ENCODE measurements at regions not wholly inside any gene's neighbourhood (a gene's known extent, or its start where the extent isn't known, plus 50 kb on each side); places are given as distances from the start of the nearest gene placed in this dataset.
A peak's percentile ranks its signal among the peaks of the same experiment; 100 is the strongest.

- DNase-seq = no peak
- Histone ChIP-seq H4K5ac (ENCODE audit: insufficient read length, low read depth, low read length) (no peak overlapping the region), H4K91ac (ENCODE audit: insufficient read length, low read depth, low read length) (no peak overlapping the region), H3K14ac (ENCODE audit: insufficient read depth, low read length) (no peak overlapping the region), H3K23me2 (ENCODE audit: insufficient read length, low read depth, low read length, poor library complexity, severe bottlenecking) (no peaks in the 10 kb centered on the region), H3K4ac (ENCODE audit: low read depth, low read length) (no peak overlapping the region), H3K79me2 (ENCODE audit: insufficient read depth, low read length) (no peaks in the 10 kb centered on the region), H3K9me3 (ENCODE audit: control insufficient read depth, low read depth, low read length) (no peaks in the 10 kb centered on the region), H4K8ac (replicated peaks; ENCODE audit: insufficient read length, low read depth, low read length) (no peak overlapping the region), H3K4me2 (ENCODE audit: insufficient read depth, insufficient read length, low read length) (no peak overlapping the region), H2BK15ac (ENCODE audit: low read depth, low read length) (no peak overlapping the region), H2BK5ac (ENCODE audit: insufficient read length, low read length) (no peak overlapping the region), H2BK20ac (ENCODE audit: low read depth, low read length, poor library complexity, severe bottlenecking) (no peak overlapping the region), H3K56ac (ENCODE audit: insufficient read length, low read depth, low read length) (no peak overlapping the region), H3T11ph (ENCODE audit: low read length) (no peak overlapping the region), H3K23ac (ENCODE audit: insufficient read length, low read depth, low read length) (no peak overlapping the region), H2BK120ac (ENCODE audit: low read depth, low read length, poor library complexity, severe bottlenecking) (no peak overlapping the region), H3K27ac (ENCODE audit: insufficient read length, low read depth, low read length) (no peak overlapping the region), H3K9ac (ENCODE audit: extremely low read depth, insufficient read length, low read length) (no peak overlapping the region), H3K27me3 (ENCODE audit: insufficient read depth, low read length) (no peaks in the 10 kb centered on the region), H2AK5ac (ENCODE audit: insufficient read length, low read length) (no peak overlapping the region), H2BK12ac (ENCODE audit: insufficient read length, low read depth, low read length) (no peak overlapping the region), H3K4me1 (ENCODE audit: insufficient read depth, low read length) (no peaks in the 10 kb centered on the region), H2AFZ (ENCODE audit: low read length) (no peak overlapping the region), H4K20me1 (ENCODE audit: control insufficient read depth, insufficient read depth, insufficient read length) (no peaks in the 10 kb centered on the region), H3K18ac (ENCODE audit: insufficient read length, low read depth, low read length) (no peak overlapping the region), H3K79me1 (ENCODE audit: insufficient read depth, low read depth, low read length, poor library complexity, severe bottlenecking) (no peaks in the 10 kb centered on the region)
- Mint-ChIP-seq H3K4me3 (no peak overlapping the region), H3K9me3 (no peaks in the 10 kb centered on the region), H3K4me1 (peaks cover 10 to 17% of the 10 kb centered on the region in 2 experiments), H3K27me3 (ENCODE audit: low read depth) (no peaks in the 10 kb centered on the region; the same call in 1 of the 2 replicates), H3K36me3 (ENCODE audit: insufficient read depth in 1 of 3, low read depth in 3 of 3) (no peaks in the 10 kb centered on the region), H3K27ac (peak overlapping the region in 1 of 3 experiments; percentile 40; a peak in 1 of 7 replicates)
- no CpG with 5 or more reads among the region's 4 CpGs for WGBS (ENCODE audit: extremely low coverage, insufficient read length, low lambda C conversion rate)
- TF ChIP-seq CTCF (conservative IDR thresholded peaks at IDR 0.05) = no peak
Observed at GRCh38 chr9:75713335-75713734, 177.1 kb upstream of the PCSK5 start.

All from H9 (cell line).